ENCODE measurements at regions not wholly inside any gene's neighbourhood (a gene's known extent, or its start where the extent isn't known, plus 50 kb on each side); places are given as distances from the start of the nearest gene placed in this dataset.

DNA sequence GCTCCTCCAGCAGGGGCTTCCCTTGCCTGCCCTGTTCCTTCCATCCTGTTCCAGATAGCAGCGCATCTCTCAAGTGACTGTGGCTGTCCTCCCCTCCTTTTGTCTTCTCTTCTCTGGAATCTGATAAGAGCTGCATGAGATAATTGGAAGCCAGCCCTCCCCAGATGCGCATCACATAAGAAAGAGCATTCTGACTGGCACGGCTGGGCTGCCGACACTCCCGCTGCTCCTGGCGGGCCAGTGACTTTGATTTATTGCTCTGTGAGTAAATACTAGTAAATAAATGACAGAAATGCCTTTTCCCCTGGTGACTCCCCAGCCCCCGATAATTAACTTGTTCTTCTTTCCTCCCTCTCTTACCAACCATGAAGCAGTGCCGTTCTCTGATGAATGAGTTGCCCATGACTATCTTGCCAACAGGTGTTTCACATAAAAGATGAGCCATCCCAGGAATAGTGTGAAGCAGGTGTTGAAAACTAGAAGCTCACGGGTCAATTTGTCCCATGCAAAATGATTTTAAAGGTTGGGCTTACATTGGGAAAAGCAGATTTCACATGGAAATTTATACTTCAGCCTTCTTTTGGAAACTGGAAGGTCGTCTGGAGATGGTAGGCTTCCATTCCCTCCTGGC lies 212.3 kb downstream of the ERCC6L2 start:
- no peak overlapping the region for H3K27ac ChIP-seq
- no peak for TF ChIP-seq ZFX (IDR thresholded peaks at IDR 0.05)
- TF ChIP-seq CTCF (conservative IDR thresholded peaks at IDR 0.05): no peak

DNA sequence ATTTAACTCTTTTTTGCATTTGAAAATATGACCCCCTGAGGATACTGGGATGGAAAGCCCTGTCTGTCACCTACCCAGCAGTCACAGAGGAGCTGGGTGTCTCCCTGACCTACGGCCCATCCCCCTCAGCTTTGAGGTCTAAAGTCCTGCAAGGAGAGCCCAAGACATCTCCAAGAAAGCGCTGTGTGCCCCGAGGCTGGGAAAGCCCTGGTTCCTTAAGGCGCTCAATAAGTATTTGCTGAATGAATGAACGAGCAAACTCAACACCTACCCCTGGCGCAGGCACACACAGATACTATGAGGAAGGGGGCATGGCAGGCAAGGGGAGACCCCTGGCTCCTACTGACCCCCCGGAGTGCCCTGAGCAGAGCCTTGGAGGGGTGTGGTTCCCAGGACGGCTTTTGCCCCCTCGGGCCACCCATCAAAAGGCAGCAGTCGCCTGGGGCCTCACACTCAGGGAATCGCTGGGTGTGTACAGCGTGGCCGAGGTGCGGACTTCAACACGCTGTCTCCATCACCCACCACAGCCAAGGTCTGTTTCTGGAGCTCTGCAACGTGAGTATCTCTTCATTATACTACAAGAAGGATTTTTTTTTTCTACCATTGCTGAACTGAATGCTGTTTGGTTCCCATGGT lies 211.6 kb downstream of the ERCC6L2 start:
- no peak for TF ChIP-seq ZFX (IDR thresholded peaks at IDR 0.05)
- no peak for TF ChIP-seq CTCF (conservative IDR thresholded peaks at IDR 0.05)
- H3K27ac ChIP-seq: no peak overlapping the region

DNA sequence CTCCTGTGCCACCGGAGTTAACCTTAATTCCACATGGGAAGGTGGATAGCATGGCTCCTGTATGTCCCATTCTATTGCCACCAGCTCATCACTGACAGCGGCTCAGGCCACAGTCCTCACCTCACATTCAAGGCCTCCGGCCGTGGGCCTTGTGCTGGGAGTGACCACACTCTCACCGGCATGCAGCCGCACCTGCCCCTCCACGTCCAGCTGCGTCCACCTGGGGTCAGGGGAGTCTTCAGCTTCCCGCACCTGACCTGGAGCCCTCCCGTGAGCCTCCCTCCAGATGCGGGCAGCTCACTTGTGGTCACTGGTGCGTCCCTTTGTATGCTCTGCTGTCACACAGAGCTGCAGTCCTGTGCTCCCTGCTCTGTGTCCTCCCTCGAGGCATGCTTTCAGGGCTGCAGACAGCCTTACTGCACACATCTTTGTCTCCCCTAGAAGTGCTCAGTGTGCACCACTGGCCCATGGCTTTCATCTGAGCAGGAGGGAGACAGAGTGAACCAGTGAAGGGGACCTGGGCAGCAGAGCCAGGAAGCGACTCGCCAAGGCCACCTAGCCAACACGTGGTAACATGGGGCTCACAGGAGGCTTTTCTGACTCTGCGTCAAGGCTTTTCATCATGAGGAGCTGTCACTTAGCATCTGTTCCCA lies 210.1 kb downstream of the ERCC6L2 start:
- no peak overlapping the region for H3K27ac ChIP-seq
- TF ChIP-seq ZFX (IDR thresholded peaks at IDR 0.05): no peak
- no peak for TF ChIP-seq CTCF (conservative IDR thresholded peaks at IDR 0.05)

GRCh38 chr9:96084331-96084734 lies 208.8 kb downstream of the ERCC6L2 start:
- TF ChIP-seq ZFX (IDR thresholded peaks at IDR 0.05): no peak
- TF ChIP-seq CTCF (conservative IDR thresholded peaks at IDR 0.05): no peak
- no peak overlapping the region for H3K27ac ChIP-seq

DNA sequence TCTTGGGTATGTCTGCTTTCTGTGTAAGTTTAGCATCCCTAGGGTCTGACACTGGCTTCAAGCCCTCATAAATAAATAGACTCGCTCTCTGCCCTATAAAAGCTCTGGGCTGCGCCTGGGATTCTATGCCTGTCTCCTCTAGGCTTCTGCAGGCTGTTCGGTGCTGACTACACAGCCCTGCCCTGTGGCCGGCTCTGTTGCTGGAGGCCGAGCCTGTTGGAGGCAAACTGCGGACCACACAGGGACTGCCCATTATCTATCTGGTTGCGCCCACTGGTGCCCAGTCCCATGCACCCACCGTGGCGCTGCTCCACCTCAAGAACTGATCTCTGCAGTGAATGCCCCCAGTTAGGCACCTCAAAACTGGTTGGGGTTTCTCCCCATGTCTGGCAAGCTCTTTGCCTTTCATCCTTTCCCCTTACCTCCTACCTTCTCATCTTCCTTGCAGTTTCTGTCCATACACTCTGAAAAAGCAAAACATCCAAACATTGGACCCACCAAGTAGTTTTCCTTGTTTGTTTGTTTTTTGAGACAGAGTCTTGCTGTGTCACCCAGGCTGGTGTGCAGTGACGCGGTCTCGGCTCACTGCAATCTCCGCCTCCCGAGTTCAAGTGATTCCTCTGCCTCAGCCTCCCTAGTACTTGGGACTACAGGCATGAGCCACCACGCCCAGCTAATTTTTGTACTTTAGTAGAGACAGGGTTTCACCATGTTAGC lies 207.2 kb downstream of the ERCC6L2 start:
- no peak overlapping the region for H3K27ac ChIP-seq
- TF ChIP-seq ZFX (IDR thresholded peaks at IDR 0.05) (no peak), CTCF (conservative IDR thresholded peaks at IDR 0.05) (no peak)

- H3K27ac ChIP-seq: peak overlapping the region; percentile 72
- TF ChIP-seq CTCF (conservative IDR thresholded peaks at IDR 0.05) (no peak), ZFX (IDR thresholded peaks at IDR 0.05) (no peak)
Measured at GRCh38 chr9:96080364-96080763, 204.9 kb downstream of the ERCC6L2 start.

DNA sequence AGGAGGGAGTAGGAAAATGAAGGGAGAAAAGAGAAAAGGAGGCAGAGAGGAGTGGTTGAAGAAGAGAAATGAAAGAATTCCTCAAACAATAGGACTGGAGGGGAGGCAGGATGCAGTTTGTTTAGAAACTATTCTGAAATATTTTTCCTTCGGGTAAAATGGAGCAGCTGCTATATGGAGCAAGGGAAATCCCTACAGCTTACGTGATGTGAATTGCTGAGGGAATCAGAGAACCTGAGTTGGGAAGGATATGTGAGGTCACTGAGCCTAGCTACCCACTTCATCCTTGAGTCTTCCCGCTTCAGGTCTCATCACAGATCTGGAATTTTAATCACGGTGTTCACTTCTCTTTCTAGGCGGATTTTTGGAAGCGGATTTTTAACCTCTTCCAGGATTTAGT lies 204.3 kb downstream of the ERCC6L2 start:
- TF ChIP-seq CTCF (conservative IDR thresholded peaks at IDR 0.05): no peak
- peak overlapping the region; percentile 72; the same call in 1 of the 2 replicates for H3K27ac ChIP-seq

Measured in C4-2B (cell line).